ENCODE measurements at regions not wholly inside any gene's neighbourhood (a gene's known extent, or its start where the extent isn't known, plus 50 kb on each side); places are given as distances from the start of the nearest gene placed in this dataset.

DNA sequence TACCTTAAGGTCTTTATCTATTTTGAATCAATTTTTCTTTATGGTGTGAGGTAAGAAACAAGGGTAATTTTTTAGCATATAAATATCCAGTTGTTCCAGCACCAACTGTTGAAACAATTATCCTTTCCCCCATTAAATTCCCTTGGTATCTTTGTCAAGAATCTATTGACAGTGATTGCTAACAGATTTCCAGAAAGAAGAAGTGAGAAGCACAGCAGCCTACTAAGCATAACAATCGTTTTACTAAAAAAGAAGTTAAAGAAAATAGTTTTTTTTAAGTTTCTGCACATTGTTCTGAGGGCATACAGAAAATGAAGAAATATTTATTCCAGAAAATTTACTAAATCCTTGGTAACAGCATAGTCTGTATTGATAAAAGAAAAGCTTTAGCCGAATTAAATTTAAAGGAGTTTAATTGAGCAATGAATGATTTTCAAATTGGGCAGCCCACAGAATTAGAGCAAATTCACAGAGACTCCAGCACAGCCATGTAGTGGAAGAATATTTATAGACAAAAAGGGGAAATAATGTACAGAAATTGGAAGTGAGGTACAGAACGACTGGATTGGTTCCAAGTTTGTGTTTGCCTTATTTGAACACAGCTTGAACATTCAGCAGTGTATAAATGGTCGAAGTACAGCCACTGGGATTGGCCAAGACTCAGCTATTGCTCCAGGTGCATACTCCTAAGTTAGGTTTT is 97.9 kb upstream of the UST start:
- intact Hi-C loops (cut with DNase I): no loop called here
- ATAC-seq (no peak), DNase-seq (no peak)
- Histone ChIP-seq H3K4me1 (peaks cover 0 to 10% (median 0%) of the 10 kb centered on the region in 9 donors), H3K27ac (no peak overlapping the region), H3K36me3 (no peaks in the 10 kb centered on the region), H3K4me3 (no peak overlapping the region), H3K27me3 (no peaks in the 10 kb centered on the region), H3K9me3 (peaks cover 0 to 21% (median 0%) of the 10 kb centered on the region in 11 donors)
- 59 to 61% methylated on average over 4 of the region's 4 CpGs for WGBS, 2 donors
- TF ChIP-seq, protein P1, sequence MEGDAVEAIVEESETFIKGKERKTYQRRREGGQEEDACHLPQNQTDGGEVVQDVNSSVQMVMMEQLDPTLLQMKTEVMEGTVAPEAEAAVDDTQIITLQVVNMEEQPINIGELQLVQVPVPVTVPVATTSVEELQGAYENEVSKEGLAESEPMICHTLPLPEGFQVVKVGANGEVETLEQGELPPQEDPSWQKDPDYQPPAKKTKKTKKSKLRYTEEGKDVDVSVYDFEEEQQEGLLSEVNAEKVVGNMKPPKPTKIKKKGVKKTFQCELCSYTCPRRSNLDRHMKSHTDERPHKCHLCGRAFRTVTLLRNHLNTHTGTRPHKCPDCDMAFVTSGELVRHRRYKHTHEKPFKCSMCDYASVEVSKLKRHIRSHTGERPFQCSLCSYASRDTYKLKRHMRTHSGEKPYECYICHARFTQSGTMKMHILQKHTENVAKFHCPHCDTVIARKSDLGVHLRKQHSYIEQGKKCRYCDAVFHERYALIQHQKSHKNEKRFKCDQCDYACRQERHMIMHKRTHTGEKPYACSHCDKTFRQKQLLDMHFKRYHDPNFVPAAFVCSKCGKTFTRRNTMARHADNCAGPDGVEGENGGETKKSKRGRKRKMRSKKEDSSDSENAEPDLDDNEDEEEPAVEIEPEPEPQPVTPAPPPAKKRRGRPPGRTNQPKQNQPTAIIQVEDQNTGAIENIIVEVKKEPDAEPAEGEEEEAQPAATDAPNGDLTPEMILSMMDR (IDR thresholded peaks at IDR 0.05): no peak

DNA sequence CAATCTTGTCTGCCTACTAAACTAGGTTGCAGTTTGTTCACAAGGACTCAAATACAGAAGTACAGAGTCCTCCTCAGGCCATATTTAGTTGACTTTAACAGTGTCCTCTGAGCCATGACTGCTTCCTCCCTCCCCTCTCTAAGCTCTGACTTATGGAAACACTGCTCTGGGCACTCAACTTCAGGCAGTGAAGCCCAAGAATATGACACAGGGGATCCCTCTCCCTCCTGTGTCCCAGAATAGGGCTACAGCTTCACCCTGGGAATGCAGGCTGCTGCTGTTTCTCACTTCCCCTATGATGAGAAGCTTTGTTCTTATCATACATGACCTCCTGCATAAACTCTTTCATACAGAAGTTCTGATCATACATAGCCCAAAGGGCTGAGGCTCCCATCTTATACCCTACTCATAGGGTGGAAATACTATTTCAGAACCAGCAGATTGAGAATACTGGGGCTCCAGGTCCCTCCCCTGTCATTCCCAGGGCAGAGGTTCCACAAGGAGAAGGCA is 97.3 kb upstream of the UST start:
- TF ChIP-seq, protein P1 (IDR thresholded peaks at IDR 0.05): no peak

GRCh38 chr6:148650941-148651505 is 95.8 kb upstream of the UST start:
- DNase-seq (peak in 1 of 2 donors; percentile 12), ATAC-seq (no peak)
- Histone ChIP-seq H3K27ac (no peak overlapping the region), H3K36me3 (no peaks in the 10 kb centered on the region), H3K4me1 (peaks cover 0 to 10% (median 0%) of the 10 kb centered on the region in 9 donors), H3K9me3 (peaks cover 0 to 27% (median 0%) of the 10 kb centered on the region in 11 donors), H3K4me3 (no peak overlapping the region), H3K27me3 (no peaks in the 10 kb centered on the region)
- WGBS, 2 donors: 46 to 50% methylated on average over 2 of the region's 2 CpGs
- intact Hi-C loops (cut with DNase I): no loop called here
- TF ChIP-seq, protein P1 (IDR thresholded peaks at IDR 0.05): no peak

More for the DNA sequence above, 97.3 kb upstream of the UST start:
- no peaks in the 10 kb centered on the region for H3K36me3 ChIP-seq
- no peaks in the 10 kb centered on the region for H3K27me3 ChIP-seq
- ATAC-seq (no peak), DNase-seq (no peak)
- peaks cover 0 to 10% (median 0%) of the 10 kb centered on the region in 9 donors for H3K4me1 ChIP-seq
- intact Hi-C loops (cut with DNase I): no loop called here
- peaks cover 0 to 27% (median 0%) of the 10 kb centered on the region in 11 donors for H3K9me3 ChIP-seq
- no peak overlapping the region for H3K27ac ChIP-seq
- no peak overlapping the region for H3K4me3 ChIP-seq

- ATAC-seq: no peak
- H3K9me3 ChIP-seq: peaks cover 0 to 27% (median 0%) of the 10 kb centered on the region in 11 donors
- no peak overlapping the region for H3K27ac ChIP-seq
- intact Hi-C loops (cut with DNase I): no loop called here
- H3K4me1 ChIP-seq: peaks cover 0 to 10% (median 0%) of the 10 kb centered on the region in 9 donors
- no peaks in the 10 kb centered on the region for H3K27me3 ChIP-seq
- TF ChIP-seq, protein P1 (IDR thresholded peaks at IDR 0.05): no peak
- DNase-seq: no peak
- no peaks in the 10 kb centered on the region for H3K36me3 ChIP-seq
- H3K4me3 ChIP-seq: no peak overlapping the region
Observed at GRCh38 chr6:148652205-148652604, 94.6 kb upstream of the UST start.

All from heart right ventricle (tissue), 16 donors.